NCI-H82 treated with DMSO at 0.1 percent for 48 hours (cell line): ENCODE measurements at regions not wholly inside any gene's neighbourhood (a gene's known extent, or its start where the extent isn't known, plus 50 kb on each side); places are given as distances from the start of the nearest gene placed in this dataset.
"Not testable (repeated sequence)": the region's sequence is repeated elsewhere in the genome, so short reads cannot be mapped to it uniquely, and the experiment has no call there.

Source experiments
- DNase-seq: peaks from one replicate; lab custom pipeline; 2025; ENCODE audit not compliant: unreplicated experiment; lab: John Stamatoyannopoulos, UW

DNA sequence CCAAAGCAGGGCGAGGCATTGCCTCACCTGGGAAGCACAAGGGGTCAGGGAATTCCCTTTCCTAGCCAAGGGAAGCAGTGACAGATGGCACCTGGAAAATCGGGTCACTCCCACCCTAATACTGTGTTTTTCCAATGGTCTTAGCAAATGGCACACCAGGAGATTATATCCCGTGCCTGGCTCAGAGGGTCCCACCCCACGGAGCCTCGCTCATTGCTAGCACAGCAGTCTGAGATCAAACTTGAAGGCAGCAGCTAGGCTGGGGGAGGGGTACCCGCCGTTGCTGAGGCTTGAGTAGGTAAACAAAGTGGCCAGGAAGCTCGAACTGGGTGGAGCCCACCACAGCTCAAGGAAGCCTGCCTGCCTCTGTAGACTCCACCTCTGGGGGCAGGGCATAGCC is 664.6 kb downstream of the NUP35 start:
- DNase-seq = not testable (repeated sequence)

DNA sequence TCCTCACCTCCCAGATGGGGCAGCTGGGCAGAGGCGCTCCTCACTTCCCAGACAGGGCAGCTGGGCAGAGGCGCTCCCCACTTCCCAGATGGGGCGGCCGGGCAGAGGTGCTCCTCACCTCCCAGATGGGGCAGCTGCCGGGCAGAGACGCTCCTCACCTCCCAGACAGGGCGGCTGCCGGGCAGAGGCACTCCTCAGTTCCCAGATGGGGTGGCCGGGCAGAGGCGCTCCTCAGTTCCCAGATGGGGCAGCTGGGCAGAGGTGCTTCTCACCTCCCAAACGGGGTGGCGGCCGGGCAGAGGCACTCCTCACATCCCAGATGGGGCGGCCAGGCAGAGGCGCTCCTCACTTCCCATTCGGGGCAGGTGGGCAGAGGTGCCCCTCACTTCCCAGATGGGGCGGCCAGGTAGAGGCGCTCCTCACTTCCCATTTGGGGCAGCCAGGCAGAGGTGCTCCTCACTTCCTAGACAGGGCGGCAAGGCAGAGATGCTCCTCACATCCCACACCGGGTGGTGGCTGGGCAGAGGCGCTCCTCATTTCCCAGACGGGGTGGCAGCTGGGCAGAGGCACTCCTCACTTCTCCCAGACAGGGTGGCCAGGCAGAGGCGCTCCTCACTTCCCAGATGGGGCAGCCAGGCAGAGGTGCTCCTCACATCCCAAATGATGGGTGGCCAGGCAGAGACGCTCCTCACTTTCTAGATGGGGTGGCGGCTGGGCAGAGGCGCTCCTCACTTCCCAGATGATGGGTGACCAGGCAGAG is 668.1 kb downstream of the NUP35 start:
- DNase-seq = not testable (repeated sequence)

DNA sequence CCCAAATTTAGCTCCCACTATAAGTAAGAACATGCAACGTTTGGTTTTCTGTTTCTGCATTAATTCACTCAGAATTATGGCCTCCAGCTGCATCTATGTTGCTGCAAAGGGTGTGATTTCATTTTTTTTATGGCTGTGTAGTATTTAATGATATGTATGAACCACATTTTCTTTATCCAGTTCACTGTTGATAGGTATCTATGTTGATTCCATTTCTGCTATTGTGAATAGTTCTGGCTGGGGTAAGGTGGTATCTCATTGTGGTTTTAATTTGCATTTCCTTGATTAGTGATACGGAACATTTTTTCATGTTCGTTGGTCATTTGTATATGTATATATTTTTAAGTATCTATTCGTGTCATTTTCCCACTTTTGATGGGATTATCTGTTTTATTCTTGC is 674.3 kb downstream of the NUP35 start:
- no peak for DNase-seq

DNA sequence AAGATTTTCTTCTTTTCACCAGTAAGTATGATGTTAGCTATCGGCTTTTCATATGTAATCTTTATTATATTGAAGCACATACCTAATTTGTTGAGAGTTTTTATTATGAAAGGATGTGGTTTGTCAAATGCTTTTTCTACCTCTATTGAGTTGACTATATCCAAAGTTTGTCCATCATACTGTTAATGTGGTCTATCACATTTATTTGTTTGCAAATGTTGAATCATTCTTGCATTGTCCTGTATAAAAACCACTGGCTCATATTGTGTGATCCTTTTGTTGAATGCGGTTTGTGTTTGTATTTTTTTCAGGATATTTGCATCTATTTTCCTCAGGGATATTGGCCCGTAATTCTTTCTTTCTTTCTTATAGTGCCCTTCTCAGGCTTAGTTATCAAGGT is 675.5 kb downstream of the NUP35 start:
- DNase-seq = no peak

DNA sequence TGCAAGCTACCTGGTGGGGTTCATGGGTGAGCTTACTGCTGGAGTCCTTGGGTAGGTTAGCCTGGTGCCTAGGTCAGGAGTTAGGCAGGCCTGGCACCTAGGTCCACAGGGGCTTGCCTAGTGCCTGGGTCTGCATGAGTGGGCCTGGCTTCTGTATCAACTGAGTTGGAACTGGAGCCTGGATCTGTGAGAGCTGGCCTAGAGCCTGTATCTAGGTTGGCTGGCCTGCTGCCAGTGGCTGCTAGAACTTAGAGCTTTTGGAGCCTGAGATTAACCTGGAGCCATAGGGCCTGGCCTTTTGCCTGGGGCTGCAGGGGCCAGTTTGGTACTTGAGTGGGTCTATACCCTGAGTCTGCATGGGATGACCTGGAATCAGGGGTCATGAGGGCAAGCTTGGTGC is 679.4 kb downstream of the NUP35 start:
- DNase-seq = no peak

DNA sequence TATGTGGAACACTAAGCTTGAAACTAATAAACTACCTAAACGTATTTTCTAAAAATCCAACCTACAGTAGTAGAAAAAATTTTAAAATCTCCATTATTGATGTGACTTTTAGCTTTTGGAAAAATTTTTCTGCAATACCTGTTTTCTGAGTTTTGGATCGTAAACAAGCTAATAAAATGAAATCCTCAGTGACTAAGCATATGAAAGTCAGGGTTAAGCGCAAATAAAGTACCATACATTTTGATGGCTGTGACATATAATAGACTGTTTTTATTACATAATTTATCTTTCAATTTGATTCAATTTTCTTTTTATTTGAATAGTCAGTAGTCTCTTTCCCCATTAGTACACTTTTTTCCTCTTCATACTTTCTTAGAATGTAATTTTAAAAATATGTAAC is 683.6 kb downstream of the NUP35 start:
- DNase-seq = no peak

DNA sequence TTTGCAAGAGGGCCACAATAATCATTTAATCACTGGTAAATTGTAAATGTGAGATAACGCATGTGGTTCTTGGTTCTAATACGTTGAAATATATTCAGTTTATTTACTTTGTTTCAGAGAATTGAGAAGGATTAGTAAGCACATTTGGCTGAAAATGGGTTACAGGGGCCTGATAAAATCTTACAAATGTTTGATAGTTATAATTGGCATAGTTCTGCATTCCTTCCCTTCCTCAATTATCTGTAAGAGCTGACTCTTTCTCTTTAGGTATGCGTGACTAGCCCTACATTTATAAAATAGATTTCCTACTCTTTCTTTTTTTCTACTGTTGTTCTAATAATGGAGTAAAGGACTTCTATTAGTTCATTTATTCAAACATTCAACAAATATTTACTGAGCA is 685.2 kb downstream of the NUP35 start:
- DNase-seq = no peak

DNA sequence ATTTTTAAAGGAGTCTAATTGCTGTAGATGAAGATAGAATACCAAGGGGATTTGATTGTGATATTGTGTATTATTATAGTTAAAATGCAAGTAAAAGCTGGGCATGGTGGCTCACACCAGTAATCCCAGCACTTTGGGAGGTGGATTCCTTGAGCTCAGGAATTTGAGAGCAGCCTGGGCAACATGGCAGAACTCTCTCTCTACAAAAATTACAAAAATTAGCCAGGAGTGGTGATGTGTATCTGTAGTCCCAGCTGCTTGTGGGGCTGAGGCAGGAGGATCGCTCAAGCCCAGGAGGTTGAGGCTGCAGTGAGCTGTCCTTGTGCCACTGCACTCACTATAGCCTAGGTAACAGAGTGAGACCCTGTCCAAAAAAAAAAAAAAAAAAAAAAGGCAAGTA is 687.0 kb downstream of the NUP35 start:
- DNase-seq = no peak

DNA sequence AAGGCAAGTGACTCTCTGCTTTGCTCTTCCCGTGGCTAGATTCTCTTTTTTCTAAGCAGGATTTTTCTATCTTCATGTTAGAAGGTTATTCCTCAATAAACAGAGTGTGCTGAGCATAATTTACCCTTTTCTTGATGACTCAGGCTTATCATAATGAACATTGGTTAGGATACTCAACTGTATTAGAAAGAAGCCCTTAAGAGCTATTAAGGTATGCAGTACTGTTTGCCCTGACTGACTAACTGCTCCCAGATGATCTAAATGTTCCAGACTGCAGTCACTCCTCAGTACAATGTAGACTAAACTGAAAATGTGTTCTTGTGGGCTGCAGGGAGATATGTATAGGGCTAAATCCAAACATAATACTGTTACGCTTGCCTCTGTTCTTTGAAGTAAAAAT is 687.8 kb downstream of the NUP35 start:
- no peak for DNase-seq

DNA sequence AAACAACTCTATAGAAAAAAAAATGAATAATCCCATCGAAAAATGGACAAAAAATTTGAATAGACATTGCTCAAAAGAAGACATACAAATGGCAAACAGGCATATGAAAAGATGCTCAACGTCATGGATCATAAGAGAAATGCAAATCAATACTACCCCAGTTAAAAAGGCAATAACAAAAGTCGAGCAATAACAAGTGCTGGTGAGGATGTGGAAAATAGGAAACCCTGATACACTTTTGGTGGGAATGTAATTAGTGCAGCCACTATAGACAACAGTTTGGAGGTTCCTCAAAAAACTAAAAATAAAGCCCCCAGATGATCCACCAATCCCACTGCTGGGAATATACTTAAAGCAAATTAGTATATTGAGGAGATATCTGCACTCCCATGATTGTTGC is 701.5 kb downstream of the NUP35 start:
- DNase-seq = no peak

DNA sequence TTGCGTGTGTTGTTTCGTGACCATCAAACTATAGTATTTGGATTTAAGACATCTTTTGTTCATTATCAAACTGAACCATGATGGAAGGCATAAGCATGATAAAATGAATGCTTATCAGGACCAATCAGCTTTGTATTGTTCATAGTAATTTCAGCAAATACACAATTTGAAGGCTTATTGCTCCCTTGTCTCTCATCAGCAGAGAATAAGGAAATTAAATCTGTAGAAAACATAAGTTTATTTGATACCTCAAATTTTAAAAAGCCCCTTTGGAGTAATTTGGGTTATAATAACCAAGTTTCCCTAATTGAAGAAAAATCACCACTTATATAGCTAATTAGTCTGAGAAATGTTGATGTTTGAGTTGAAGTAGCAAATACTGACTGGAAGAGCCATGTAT is 705.7 kb downstream of the NUP35 start:
- DNase-seq = no peak

DNA sequence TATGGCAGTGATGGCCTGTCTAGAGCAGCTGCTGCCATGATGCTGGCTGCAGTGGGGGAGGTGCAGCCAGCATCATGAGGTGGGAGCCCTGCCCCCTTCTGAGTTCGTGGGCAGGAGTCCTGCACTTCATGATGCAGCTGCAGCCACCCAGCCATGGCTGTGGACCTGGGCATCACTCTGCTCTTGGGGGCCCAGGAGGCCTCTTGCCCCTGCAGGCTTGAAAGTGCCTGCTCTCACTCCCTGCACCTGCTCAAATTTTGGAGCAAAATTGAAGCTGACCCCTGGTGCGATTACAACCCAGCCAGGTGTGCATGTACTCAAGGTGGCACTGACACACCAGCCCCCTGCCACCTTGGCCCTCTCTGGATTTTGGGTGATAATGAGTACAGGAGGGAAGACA is 712.9 kb downstream of the NUP35 start:
- DNase-seq = no peak

DNA sequence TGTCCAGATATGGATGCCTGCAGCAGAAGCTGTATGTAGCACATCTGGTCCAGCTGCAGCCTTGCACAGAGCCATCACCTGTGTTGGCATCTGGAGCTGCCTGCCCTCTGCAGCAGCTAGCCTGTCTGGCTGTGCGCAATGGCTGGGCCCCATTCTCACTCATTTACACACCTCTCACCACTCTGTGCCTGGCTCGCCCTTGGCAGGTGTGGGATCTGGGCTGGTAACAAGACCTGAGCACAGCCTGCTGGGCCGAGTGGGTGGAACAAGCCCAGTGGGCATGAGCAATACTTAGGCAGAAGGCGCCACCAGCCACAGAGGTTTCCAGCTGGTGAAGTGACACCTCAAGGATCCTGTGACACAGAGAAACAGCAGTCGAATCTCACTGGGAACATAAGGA is 714.1 kb downstream of the NUP35 start:
- DNase-seq = no peak

DNA sequence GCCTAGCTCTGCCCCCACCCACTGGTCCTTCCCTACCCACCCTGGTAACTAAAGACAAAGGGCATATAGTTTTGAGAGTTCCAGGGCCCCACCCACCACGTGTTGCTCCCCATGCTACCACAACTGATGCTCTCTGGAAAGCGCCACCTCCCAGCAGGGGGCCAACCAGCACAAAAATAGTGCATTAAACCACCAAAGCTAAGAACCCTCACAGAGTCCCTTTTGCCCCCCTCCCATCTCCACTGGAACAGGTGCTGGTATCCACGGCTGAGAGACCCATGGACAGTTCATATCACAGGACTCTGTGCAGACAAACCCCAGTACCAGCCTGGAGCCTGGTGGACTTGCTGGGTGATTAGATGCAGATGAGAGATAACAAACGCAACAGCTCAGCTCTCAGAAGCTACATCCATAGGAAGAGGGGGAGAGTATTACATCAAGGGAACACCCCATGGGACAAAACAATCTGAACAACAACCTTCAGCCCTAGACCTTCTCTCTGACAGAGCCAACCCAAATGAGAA is 715.9 kb downstream of the NUP35 start:
- DNase-seq = no peak

DNA sequence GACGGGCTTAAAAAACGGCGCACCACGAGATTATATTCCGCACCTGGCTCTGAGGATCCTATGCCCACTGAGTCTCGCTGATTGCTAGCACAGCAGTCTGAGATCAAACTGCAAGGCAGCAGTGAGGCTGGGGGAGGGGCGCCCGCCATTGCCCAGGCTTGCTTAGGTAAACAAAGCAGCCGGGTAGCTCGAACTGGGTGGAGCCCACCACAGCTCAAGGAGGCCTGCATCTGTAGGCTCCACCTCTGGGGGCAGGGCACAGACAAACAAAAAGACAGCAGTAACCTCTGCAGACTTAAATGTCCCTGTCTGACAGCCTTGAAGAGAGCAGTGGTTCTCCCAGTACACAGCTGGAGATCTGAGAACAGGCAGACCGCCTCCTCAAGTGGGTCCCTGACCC is 725.6 kb downstream of the NUP35 start:
- not testable (repeated sequence) for DNase-seq

DNA sequence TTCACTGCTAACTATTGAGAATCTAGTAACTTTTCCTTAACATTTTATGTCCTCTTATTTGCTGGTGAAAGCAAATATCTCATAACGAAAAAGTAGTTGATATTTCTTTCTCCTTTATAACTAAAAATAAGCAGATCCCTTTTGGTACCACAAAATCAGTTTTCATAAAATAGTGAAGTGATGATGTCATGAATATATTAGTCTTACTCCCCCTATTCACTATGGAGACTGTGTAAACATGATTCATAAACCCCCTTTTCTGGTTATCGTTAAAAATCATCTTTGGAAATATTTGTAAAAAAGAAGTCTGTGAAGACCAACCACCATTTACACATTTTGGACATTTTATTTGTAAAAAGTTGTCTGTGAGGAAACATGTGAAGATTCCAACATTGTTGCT is 734.9 kb downstream of the NUP35 start:
- no peak for DNase-seq

DNA sequence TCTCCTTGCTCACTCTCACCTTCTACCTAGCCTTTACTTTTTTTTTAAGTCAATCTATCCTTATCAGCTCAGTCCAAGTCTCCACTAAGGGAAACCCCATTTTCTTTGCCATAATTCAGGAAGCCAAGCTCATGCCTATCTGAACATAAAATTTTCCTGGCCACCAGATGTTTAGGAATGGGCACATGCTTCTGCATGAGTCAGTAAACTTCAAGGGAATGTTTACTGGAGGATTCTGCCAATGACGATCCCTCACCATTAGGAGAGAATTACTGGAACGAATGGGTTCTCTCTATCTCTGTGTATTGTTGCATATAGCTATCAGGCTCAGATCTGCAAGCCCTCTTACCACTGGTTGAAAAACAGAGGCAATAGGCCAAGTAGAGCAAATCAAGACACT is 731.7 kb upstream of the ZNF804A start:
- DNase-seq = no peak

DNA sequence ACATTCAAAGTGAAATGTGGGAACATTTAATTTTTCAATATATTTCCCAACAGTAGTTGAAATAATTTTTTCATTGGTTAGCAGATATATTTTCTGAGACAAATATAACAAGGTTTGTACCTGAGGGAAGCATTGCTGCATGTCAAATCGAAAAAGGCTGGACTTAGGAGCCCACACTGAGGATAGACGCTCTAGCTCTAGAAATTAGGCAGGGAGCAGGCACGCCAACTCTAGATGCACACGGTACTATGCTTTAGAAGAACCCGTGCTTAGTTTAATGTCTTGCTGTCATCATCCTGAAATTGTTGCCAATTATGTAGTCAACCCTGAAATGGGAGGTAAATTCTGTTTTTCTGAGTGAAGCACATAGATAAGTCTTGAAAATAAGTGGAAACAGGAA is 731.1 kb upstream of the ZNF804A start:
- no peak for DNase-seq

DNA sequence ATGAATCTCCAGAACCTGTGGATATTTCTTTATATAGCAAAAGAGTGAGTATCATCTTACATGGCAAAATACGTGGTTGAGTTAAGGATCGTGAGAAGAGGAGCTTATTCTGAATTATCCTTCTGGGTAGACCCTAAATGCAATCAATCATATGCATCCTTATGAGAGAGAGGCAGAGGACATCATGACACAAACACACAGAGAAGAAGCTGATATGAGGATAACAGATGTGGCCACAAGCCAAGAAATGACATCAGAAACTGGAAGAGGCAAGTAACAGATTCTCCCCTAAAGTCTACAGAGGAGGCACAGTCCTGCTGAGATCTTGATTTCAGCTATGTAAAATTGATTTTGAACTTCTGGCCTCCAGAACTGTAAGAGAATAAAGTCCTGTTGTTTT is 730.2 kb upstream of the ZNF804A start:
- no peak for DNase-seq

DNA sequence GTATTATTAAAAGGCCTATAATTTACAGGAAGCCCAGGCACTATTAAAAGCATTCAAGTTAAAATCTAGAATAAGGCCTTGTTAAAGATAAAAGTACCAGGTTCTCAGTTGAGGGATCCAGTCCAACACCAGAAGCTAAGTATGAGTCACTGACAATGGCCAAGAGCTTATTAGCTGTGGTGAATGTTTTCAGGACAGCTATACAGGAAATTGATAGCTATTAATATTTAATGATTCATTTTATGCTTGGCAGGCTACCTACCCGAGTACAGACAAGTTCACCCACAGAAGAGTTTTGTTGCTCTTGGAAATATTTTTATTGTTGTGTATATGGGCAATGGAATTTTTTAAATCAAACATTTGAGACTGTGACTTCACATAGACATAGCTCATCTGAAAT is 729.6 kb upstream of the ZNF804A start:
- no peak for DNase-seq

DNA sequence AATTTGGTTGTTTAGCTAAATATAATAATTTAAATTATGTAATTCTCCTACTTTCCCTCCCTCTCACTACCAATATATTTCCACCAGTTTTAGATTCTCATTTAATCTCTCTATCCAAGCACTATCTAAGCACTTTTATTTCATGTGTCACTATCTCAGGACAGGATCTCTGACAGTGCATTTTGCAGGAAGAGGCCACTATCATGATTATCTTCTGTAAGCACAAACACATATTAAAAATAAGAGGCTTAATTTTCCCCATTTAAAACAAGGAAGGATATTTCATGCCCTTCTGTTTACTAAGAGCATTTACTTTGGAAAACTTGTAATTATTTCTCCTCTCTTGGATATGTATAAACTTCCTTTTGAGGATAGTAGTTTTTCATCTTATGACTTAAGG is 726.2 kb upstream of the ZNF804A start:
- DNase-seq = no peak

DNA sequence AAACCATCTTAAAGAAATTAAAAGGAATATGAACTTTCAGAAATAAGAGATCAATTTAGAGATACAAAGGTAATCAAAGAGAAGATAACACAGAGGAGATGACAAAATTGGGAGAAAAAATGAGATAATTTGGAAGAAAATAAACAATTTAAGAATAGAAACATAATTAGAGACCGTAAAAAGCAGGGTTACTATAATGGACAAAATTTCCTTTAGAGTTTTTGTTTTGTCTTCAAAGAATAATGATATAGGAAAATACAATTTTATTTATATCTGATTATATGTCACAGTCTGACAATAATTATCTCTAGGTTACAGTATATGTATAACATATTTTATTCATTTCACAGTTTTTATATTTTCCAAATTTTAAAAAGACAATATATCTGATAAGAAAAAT is 716.4 kb upstream of the ZNF804A start:
- DNase-seq = no peak

DNA sequence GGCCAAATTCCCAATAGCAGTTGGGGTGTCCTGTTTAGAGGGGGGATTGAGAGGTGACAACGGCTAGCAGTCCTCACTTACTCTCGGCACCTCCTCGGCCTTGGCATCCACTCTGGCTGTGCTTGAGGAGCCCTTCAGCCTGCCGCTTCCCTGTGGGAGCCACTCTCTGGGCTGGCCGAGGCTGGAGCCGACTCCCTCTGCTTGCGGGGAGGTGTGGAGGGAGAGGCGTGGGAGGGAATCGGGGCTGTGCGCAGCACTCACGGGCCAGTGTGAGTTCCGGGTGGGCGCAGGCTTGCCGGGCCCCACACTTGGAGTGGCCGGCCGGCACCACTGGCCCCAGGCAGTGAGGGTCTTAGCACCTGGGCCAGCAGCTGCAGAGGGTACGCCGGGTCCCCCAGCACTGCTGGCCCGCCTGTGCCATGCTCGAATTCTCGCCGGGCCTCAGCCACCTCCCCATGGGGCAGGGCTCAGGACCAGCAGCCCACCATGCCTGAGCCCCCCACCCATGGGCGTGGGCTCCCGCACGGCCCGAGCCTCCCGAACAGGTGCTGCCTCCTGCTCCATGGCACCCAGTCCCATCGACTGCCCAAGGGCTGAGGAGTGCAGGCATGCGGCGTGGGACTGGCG is 705.9 kb upstream of the ZNF804A start:
- no peak for DNase-seq
